ENCODE measurements at regions not wholly inside any gene's neighbourhood (a gene's known extent, or its start where the extent isn't known, plus 50 kb on each side); places are given as distances from the start of the nearest gene placed in this dataset.

GRCh38 chr2:139098961-139099360 lies 318.8 kb upstream of the NXPH2 start:
- no peaks in the 10 kb centered on the region for H3K9me3 ChIP-seq
- H3K4me3 ChIP-seq, result no peak overlapping the region
- WGBS, 3 donors, result 71 to 80% (median 72%) methylated on average over 2 of the region's 2 CpGs
- H3K36me3 ChIP-seq (ENCODE audit: insufficient read depth in 1 of 2, low read depth in 1 of 2), result no peaks in the 10 kb centered on the region
- H3K27me3 ChIP-seq (ENCODE audit: insufficient read depth in 3 of 3, low read length in 2 of 3), result no peaks in the 10 kb centered on the region
- intact Hi-C loops (cut with DNase I), result no loop called here
- DNase-seq (no peak), ATAC-seq (no peak)
- H3K4me1 ChIP-seq, result no peaks in the 10 kb centered on the region
- TF ChIP-seq CTCF (IDR thresholded peaks at IDR 0.05), result no peak
- H3K27ac ChIP-seq, result no peak overlapping the region

GRCh38 chr2:139083121-139083520 lies 302.9 kb upstream of the NXPH2 start:
- ATAC-seq, result no peak
- no peak for TF ChIP-seq CTCF (IDR thresholded peaks at IDR 0.05)

GRCh38 chr2:139080244-139080643 lies 300.1 kb upstream of the NXPH2 start:
- no peak overlapping the region for H3K4me3 ChIP-seq
- no peak for TF ChIP-seq CTCF (IDR thresholded peaks at IDR 0.05)
- H3K9me3 ChIP-seq, result no peaks in the 10 kb centered on the region
- H3K27ac ChIP-seq, result no peak overlapping the region
- no peaks in the 10 kb centered on the region for H3K4me1 ChIP-seq
- H3K36me3 ChIP-seq (ENCODE audit: insufficient read depth in 1 of 2, low read depth in 1 of 2), result no peaks in the 10 kb centered on the region
- intact Hi-C loops (cut with DNase I), result no loop called here
- no peaks in the 10 kb centered on the region for H3K27me3 ChIP-seq (ENCODE audit: insufficient read depth in 3 of 3, low read length in 2 of 3)
- DNase-seq, result no peak
- ATAC-seq, result no peak

More at GRCh38 chr2:139083121-139083520, 302.9 kb upstream of the NXPH2 start:
- no peaks in the 10 kb centered on the region for H3K27me3 ChIP-seq (ENCODE audit: insufficient read depth in 3 of 3, low read length in 2 of 3)
- no peak for DNase-seq
- H3K27ac ChIP-seq, result no peak overlapping the region
- intact Hi-C loops (cut with DNase I), result no loop called here
- H3K4me1 ChIP-seq, result no peaks in the 10 kb centered on the region
- no peak overlapping the region for H3K4me3 ChIP-seq
- H3K9me3 ChIP-seq, result no peaks in the 10 kb centered on the region
- no peaks in the 10 kb centered on the region for H3K36me3 ChIP-seq (ENCODE audit: insufficient read depth in 1 of 2, low read depth in 1 of 2)

GRCh38 chr2:139079311-139079710 lies 299.1 kb upstream of the NXPH2 start:
- intact Hi-C loops (cut with DNase I), result no loop called here
- H3K27ac ChIP-seq, result no peak overlapping the region
- no peak overlapping the region for H3K4me3 ChIP-seq
- no peaks in the 10 kb centered on the region for H3K9me3 ChIP-seq
- H3K36me3 ChIP-seq (ENCODE audit: insufficient read depth in 1 of 2, low read depth in 1 of 2), result no peaks in the 10 kb centered on the region
- whole genome bisulfite sequencing, 3 donors, result 90 to 91% (median 91%) methylated on average over 2 of the region's 2 CpGs
- no peaks in the 10 kb centered on the region for H3K4me1 ChIP-seq
- DNase-seq (no peak), ATAC-seq (no peak)
- H3K27me3 ChIP-seq (ENCODE audit: insufficient read depth in 3 of 3, low read length in 2 of 3), result no peaks in the 10 kb centered on the region
- TF ChIP-seq CTCF (IDR thresholded peaks at IDR 0.05), result no peak

GRCh38 chr2:139078376-139078775 lies 298.2 kb upstream of the NXPH2 start:
- DNase-seq (no peak), ATAC-seq (no peak)
- TF ChIP-seq CTCF (IDR thresholded peaks at IDR 0.05), result no peak
- H3K36me3 ChIP-seq (ENCODE audit: insufficient read depth in 1 of 2, low read depth in 1 of 2), result no peaks in the 10 kb centered on the region
- H3K27me3 ChIP-seq (ENCODE audit: insufficient read depth in 3 of 3, low read length in 2 of 3), result no peaks in the 10 kb centered on the region
- H3K4me3 ChIP-seq, result no peak overlapping the region
- H3K9me3 ChIP-seq, result no peaks in the 10 kb centered on the region
- WGBS, 3 donors, result 0 to 46% (median 19%) methylated on average over 1 of the region's 1 CpG
- no peaks in the 10 kb centered on the region for H3K4me1 ChIP-seq
- intact Hi-C loops (cut with DNase I), result no loop called here
- H3K27ac ChIP-seq, result no peak overlapping the region

Measured in psoas muscle (tissue), 7 donors.